Hepatocyte (in vitro differentiated cells): ENCODE measurements at regions not wholly inside any gene's neighbourhood (a gene's known extent, or its start where the extent isn't known, plus 50 kb on each side); places are given as distances from the start of the nearest gene placed in this dataset.

Source experiments
- DNase-seq: peaks from one replicate; pipeline ENCODE4 v3.0.0-alpha.2; 2016; ENCODE audit warnings: low spot score
- H2AFZ ChIP-seq: fragments of 200-600 bp; sonication (generic); 2 replicates; pipeline ENCODE4 v1.6.0; 2016; ENCODE audit warnings: antibody characterized with exemption, mild to moderate bottlenecking
- H3K27ac ChIP-seq: fragments of 200-600 bp; sonication (generic); 2 replicates; pipeline ENCODE4 v1.5.1; 2016; ENCODE audit warnings: mild to moderate bottlenecking
- H3K27me3 ChIP-seq: fragments of 200-600 bp; sonication (generic); 2 replicates; pipeline ENCODE4 v1.6.1; 2016
- H3K36me3 ChIP-seq: fragments of 200-600 bp; sonication (generic); replicated peaks from 2 replicates; pipeline ENCODE4 v1.5.1; 2016; ENCODE audit warnings: low read depth; ENCODE audit not compliant: insufficient read depth
- H3K4me1 ChIP-seq: fragments of 200-600 bp; sonication (generic); 2 replicates; pipeline ENCODE4 v1.5.1; 2016; ENCODE audit warnings: mild to moderate bottlenecking, moderate library complexity; ENCODE audit not compliant: insufficient read depth
- H3K4me2 ChIP-seq: fragments of 200-600 bp; sonication (generic); 2 replicates; pipeline ENCODE4 v1.6.0; 2016
- H3K4me3 ChIP-seq: fragments of 200-600 bp; sonication (generic); 2 replicates; pipeline ENCODE4 v1.5.1; 2016; ENCODE audit warnings: mild to moderate bottlenecking
- H3K79me2 ChIP-seq: fragments of 200-600 bp; sonication (generic); 2 replicates; pipeline ENCODE4 v1.6.0; 2017; ENCODE audit warnings: mild to moderate bottlenecking
- H3K9me2 ChIP-seq: fragments of 200-600 bp; sonication (generic); replicated peaks from 2 replicates; pipeline ENCODE4 v1.6.0; 2017; ENCODE audit warnings: mild to moderate bottlenecking; ENCODE audit not compliant: insufficient read depth
- H3K9me3 ChIP-seq: fragments of 200-600 bp; sonication (generic); 2 replicates; pipeline ENCODE4 v1.5.1; 2016; ENCODE audit warnings: low read depth, mild to moderate bottlenecking
- H4K20me1 ChIP-seq: fragments of 200-600 bp; sonication (generic); 2 replicates; pipeline ENCODE4 v1.6.0; 2016; ENCODE audit warnings: mild to moderate bottlenecking; ENCODE audit not compliant: insufficient read depth, poor library complexity, severe bottlenecking
- EZH2 ChIP-seq: fragments of 200-600 bp; sonication (generic); IDR thresholded peaks from 2 replicates; pipeline ENCODE4 v1.6.1; 2016; ENCODE audit warnings: antibody characterized with exemption, mild to moderate bottlenecking, borderline replicate concordance
- EZH2phosphoT487 ChIP-seq: fragments of 200-600 bp; sonication (generic); IDR thresholded peaks from one replicate; pipeline ENCODE4 v1.6.1; 2018; ENCODE audit warnings: antibody characterized with exemption, mild to moderate bottlenecking, low read depth, moderate library complexity; ENCODE audit not compliant: unreplicated experiment, severe bottlenecking
- WGBS: methylation state at CpG from one replicate; pipeline ENCODE4 v1.1.6; 2016; ENCODE audit warnings: low lambda C conversion rate; ENCODE audit errors: missing lambda C conversion rate; 5-methylcytosine and 5-hydroxymethylcytosine counted together
- TF ChIP-seq, protein P1 (sequence below): fragments of 200-600 bp; sonication (generic); IDR thresholded peaks from 2 replicates; pipeline ENCODE4 v1.5.1; 2016; ENCODE audit warnings: antibody characterized with exemption, mild to moderate bottlenecking; ENCODE audit not compliant: poor library complexity

DNA sequence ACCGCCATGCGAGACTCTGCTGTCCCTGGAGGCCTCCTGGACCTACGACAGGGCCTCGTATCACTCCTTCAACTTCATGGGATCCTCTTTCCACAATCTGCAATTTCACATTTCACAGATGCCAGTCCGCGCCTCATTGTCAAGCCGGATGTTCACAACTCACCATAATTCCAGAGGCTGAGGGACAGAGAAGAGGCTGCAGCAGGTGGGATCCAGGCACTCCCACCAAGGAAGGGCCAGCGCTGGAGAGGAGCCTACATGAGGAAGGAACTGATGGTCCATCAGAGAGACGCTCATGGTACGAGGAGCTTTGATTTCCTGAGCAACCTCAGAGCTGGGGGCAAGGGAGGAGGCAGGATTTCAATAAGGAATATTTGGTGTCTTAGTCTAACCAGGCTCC lies 495.0 kb downstream of the BRD1 start:
- DNase-seq = no peak

DNA sequence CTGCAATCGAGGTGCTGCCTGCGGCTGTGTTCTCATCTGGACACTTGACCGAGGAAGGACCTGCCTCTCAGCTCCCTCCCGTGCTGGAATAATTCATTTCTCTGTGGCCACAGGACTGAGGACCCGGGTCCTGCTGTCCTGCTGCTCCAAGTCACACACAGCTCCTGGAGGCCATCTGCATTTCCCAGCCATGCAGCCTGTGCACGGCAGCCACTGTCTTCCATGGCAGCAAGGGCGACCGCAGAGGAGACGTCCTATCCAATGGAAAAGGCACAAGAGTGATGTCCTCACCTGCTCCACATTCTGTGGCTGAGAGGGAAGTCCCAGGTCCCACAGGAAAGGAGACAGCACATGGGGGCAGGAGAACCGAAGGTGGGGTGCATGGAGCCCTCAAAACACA lies 495.8 kb downstream of the BRD1 start:
- Histone ChIP-seq H3K79me2 (no peaks in the 10 kb centered on the region), H4K20me1 (no peaks in the 10 kb centered on the region), H3K4me1 (no peaks in the 10 kb centered on the region), H3K4me2 (no peak overlapping the region), H3K27ac (no peak overlapping the region), H3K4me3 (no peak overlapping the region), H3K36me3 (no peaks in the 10 kb centered on the region), H2AFZ (no peak overlapping the region), H3K9me3 (no peaks in the 10 kb centered on the region), H3K9me2 (no peaks in the 10 kb centered on the region), H3K27me3 (no peaks in the 10 kb centered on the region)
- WGBS = 90% methylated on average over 10 of the region's 10 CpGs
- TF ChIP-seq, protein P1, sequence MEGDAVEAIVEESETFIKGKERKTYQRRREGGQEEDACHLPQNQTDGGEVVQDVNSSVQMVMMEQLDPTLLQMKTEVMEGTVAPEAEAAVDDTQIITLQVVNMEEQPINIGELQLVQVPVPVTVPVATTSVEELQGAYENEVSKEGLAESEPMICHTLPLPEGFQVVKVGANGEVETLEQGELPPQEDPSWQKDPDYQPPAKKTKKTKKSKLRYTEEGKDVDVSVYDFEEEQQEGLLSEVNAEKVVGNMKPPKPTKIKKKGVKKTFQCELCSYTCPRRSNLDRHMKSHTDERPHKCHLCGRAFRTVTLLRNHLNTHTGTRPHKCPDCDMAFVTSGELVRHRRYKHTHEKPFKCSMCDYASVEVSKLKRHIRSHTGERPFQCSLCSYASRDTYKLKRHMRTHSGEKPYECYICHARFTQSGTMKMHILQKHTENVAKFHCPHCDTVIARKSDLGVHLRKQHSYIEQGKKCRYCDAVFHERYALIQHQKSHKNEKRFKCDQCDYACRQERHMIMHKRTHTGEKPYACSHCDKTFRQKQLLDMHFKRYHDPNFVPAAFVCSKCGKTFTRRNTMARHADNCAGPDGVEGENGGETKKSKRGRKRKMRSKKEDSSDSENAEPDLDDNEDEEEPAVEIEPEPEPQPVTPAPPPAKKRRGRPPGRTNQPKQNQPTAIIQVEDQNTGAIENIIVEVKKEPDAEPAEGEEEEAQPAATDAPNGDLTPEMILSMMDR = no peak
- TF ChIP-seq EZH2phosphoT487 = no peak
- no peak for DNase-seq

More for the DNA sequence above, 495.0 kb downstream of the BRD1 start:
- WGBS = 90% methylated on average over 10 of the region's 10 CpGs
- H3K79me2 ChIP-seq = no peaks in the 10 kb centered on the region
- H3K27ac ChIP-seq = no peak overlapping the region
- TF ChIP-seq, protein P1 = no peak
- TF ChIP-seq EZH2phosphoT487 = no peak
- no peaks in the 10 kb centered on the region for H4K20me1 ChIP-seq
- no peak overlapping the region for H3K4me3 ChIP-seq
- no peak overlapping the region for H2AFZ ChIP-seq
- no peaks in the 10 kb centered on the region for H3K9me3 ChIP-seq
- no peaks in the 10 kb centered on the region for H3K27me3 ChIP-seq
- no peaks in the 10 kb centered on the region for H3K9me2 ChIP-seq
- no peaks in the 10 kb centered on the region for H3K36me3 ChIP-seq
- no peaks in the 10 kb centered on the region for H3K4me1 ChIP-seq
- no peak overlapping the region for H3K4me2 ChIP-seq

DNA sequence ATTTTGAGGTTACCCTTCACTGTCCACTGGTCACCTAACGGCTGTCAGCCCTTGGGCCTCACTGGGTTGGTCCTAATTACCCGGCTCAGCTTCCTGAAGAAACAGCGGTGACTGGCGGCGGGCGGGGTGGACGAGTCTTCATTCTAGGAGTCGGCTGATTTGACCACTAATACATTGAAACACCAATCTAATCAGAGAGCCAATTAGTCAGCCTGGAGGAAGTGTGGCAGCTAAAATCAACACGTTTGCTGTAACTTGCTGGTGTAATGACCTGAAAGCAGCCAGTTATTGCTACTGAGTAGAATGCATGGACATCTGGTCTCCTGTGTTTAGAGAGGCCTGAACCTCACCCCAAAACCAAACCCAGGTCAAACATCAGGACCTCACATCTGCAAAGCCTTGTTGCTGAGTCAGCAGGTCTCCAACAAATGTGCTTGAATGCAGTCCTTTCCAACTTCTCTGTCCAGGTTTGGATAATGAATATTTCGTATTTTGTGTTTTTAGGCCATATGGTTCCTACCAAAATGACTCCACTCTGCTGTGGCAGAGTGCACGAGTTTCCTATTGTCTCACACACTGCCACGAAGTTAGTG lies 496.4 kb downstream of the BRD1 start:
- no peaks in the 10 kb centered on the region for H3K79me2 ChIP-seq
- TF ChIP-seq, protein P1 = no peak
- no peak for TF ChIP-seq EZH2phosphoT487
- TF ChIP-seq EZH2 = no peak
- H3K27me3 ChIP-seq = no peaks in the 10 kb centered on the region
- H3K4me1 ChIP-seq = no peaks in the 10 kb centered on the region
- H3K36me3 ChIP-seq = no peaks in the 10 kb centered on the region
- no peak overlapping the region for H3K4me2 ChIP-seq
- no peaks in the 10 kb centered on the region for H4K20me1 ChIP-seq
- H3K9me2 ChIP-seq = no peaks in the 10 kb centered on the region
- 87% methylated on average over 12 of the region's 12 CpGs for WGBS
- no peak overlapping the region for H2AFZ ChIP-seq
- H3K27ac ChIP-seq = no peak overlapping the region
- H3K4me3 ChIP-seq = no peak overlapping the region
- H3K9me3 ChIP-seq = no peaks in the 10 kb centered on the region
- DNase-seq = no peak
